IgD-negative memory B cell (primary cell): ENCODE measurements at regions not wholly inside any gene's neighbourhood (a gene's known extent, or its start where the extent isn't known, plus 50 kb on each side); places are given as distances from the start of the nearest gene placed in this dataset.
"Not testable (repeated sequence)": the region's sequence is repeated elsewhere in the genome, so short reads cannot be mapped to it uniquely, and the experiment has no call there.

ENCODE experiments used
- H3K27ac Mint-ChIP-seq, 3 donors: one replicate each; pipeline ENCODE4 v1.8.0; 2020 to 2022; ENCODE audit warnings: mild to moderate bottlenecking in 3 of 3, mixed read lengths in 3 of 3, moderate library complexity in 1 of 3
- H3K27me3 Mint-ChIP-seq: one replicate; pipeline ENCODE4 v1.8.0; 2021; ENCODE audit warnings: mixed read lengths
- H3K36me3 Mint-ChIP-seq: one replicate; pipeline ENCODE4 v1.8.0; 2020; ENCODE audit warnings: mild to moderate bottlenecking, mixed read lengths
- H3K4me1 Mint-ChIP-seq, 3 donors: one replicate each; pipeline ENCODE4 v1.8.0; 2020 to 2022; ENCODE audit warnings: mixed read lengths in 3 of 3, mild to moderate bottlenecking in 1 of 3
- H3K4me3 Mint-ChIP-seq, 4 donors: one replicate each; pipeline ENCODE4 v1.8.0; 2020 to 2022; ENCODE audit warnings: mild to moderate bottlenecking in 4 of 4, mixed read lengths in 4 of 4, moderate library complexity in 3 of 4
- H3K9me3 Mint-ChIP-seq, 3 donors: one replicate each; pipeline ENCODE4 v1.8.0; 2020 to 2021; ENCODE audit warnings: mixed read lengths in 3 of 3, mild to moderate bottlenecking in 1 of 3

DNA sequence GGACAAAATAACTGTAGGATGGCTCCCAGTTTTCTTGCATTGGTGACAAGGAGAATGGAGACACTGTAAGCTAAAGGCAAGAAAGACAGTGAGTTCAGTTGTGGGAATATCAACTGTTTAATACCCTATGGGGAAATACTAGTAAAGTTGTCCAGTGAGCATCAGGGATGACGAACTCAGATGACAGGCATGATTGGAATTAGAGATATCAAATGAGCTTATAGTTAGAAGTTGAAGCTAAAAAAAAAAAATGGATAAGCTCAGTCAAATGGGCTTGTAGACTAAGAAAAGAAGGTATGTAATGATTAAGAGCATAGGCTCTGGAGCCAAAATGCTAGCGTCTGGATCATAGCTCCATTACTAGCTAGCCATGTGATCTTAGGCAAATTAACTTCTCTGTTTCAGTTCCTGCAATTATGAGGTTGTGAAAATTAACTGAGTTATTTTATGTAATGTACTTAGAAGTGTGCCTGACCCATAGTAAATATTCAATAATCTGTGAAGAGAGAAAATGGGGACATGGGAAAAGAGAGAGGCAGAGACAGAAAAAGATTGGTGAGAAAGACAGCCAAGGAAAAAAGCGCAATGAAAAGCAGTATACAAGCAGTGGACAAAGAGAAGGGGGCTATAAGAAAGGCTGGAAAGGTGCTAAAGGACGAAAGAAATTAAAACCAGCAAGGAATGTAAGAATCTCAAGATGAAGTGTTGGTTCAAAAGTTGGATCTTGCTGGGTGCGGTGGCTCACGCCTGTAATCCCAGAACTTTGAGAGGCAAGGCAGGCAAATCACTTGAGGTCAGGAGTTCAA, 95.7 kb upstream of the SLC39A10 start:
- H3K27me3 Mint-ChIP-seq: peaks cover 1% of the 10 kb centered on the region
- no peaks in the 10 kb centered on the region for H3K36me3 Mint-ChIP-seq
- peaks cover 41 to 50% (median 42%) of the 10 kb centered on the region in 3 donors for H3K4me1 Mint-ChIP-seq
- H3K4me3 Mint-ChIP-seq: peak overlapping the region; percentile 86 to 94 (median 87)
- H3K9me3 Mint-ChIP-seq: peaks cover 0 to 1% (median 0%) of the 10 kb centered on the region in 3 donors
- H3K27ac Mint-ChIP-seq: peak overlapping the region; percentile 95 to 100 (median 96)

DNA sequence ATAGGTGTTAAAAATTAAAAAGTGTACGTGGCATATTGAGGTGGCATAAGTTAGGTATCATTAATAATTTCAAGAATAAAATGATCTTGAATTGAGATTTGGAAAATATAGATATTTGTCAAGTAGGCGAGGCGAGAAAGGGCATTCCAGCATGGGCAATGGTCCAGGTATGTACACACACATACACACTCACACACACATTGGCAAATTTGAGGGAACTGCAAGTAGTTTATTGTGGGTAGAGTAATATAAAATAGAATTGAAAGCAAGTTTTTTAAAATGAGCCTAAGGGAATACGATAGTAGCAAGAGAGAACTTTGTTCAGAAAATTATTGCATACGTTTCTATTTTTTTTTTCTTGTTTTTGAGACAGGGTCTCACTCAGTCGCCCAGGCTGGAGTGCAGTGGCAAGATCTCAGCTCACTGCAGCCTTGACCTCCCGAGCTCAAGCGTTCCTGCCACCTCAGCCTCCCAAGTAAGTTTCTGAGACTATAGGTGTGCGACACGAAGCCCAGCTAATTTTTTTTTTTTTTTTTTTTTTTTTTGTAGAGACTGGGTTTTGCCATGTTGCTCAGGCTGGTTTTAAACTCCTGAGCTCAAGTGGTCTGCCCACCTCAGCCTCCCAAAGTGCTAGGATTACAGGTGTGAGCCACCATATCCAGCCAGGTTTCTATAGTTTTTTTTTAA, 96.7 kb upstream of the SLC39A10 start:
- no peaks in the 10 kb centered on the region for H3K9me3 Mint-ChIP-seq
- H3K27ac Mint-ChIP-seq: peak overlapping the region; percentile 95 to 100 (median 96)
- H3K36me3 Mint-ChIP-seq: no peaks in the 10 kb centered on the region
- H3K4me3 Mint-ChIP-seq: peak overlapping the region; percentile 18 to 89 (median 87)
- H3K4me1 Mint-ChIP-seq: peaks cover 39 to 48% (median 39%) of the 10 kb centered on the region in 3 donors
- H3K27me3 Mint-ChIP-seq: peaks cover 1% of the 10 kb centered on the region

DNA sequence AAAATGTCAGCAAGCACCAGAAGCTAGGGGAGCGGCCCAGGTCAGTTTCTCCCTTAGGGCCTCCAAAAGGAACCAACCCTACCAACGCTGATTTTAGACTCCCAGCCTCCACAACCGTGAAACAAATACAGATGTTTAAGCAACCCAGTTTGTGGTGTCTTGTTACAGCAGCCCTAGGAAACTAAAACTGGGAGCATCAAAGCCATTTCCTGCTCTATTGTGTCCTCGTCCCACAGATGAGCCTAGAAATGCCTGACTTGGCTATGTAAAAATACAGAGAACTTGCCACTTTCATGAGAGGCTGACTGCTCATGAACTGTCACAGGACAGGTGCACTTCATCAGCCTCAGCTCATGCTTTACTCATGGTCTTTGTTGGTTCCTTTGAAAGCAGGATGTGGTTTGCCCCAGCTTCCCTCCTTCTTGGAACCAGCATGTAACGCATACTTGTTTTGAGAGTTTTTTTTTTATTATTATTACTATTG, 97.6 kb upstream of the SLC39A10 start:
- H3K4me1 Mint-ChIP-seq: peaks cover 37 to 47% (median 39%) of the 10 kb centered on the region in 3 donors
- H3K27ac Mint-ChIP-seq: peak overlapping the region; percentile 95 to 96 (median 95)

DNA sequence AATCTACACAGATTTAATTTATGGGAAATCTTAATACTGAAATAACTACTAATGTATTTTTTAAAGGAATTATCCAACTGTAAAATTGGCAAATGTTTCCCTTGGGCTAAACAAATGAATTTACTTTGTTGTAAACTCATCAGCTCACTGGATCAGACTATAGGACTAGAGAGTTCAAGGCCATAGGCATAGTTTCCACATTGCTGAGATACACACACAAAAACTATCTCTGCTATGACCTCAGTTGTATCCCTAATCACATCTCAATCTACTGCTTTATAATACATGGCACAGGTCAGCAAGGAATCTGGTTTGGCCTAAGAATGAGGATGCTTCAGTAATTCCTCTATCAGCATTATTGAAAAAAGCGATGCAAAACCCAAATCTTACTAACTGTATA, 101.1 kb upstream of the SLC39A10 start:
- Mint-ChIP-seq H3K4me3 (no peak overlapping the region), H3K36me3 (no peaks in the 10 kb centered on the region), H3K27me3 (no peaks in the 10 kb centered on the region)

More for the DNA sequence above, 97.6 kb upstream of the SLC39A10 start:
- no peaks in the 10 kb centered on the region for H3K36me3 Mint-ChIP-seq
- peak overlapping the region; percentile 18 to 89 (median 76) for H3K4me3 Mint-ChIP-seq
- peaks cover 1% of the 10 kb centered on the region for H3K27me3 Mint-ChIP-seq
- H3K9me3 Mint-ChIP-seq: no peaks in the 10 kb centered on the region

DNA sequence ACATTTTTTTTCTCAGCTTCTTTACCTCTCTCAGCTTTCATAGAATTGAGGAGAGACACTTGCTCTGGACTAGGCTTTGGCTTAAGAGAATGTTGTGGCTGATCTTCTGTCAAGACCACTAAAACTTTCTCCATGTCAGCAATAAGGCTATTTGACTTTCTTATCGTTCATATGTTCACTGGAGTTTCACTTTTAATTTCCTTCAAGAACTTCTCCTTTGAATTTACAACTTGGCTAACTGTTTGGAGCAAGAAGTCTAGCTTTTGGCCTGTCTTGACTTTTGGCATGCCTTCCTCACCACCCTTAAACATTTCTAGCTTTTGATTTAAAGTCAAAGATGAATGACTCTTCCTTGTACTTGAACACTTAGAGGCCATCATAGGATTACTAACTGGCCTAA, 104.4 kb upstream of the SLC39A10 start:
- Mint-ChIP-seq H3K27ac (peak overlapping the region in 1 of 3 donors; percentile 51), H3K36me3 (no peaks in the 10 kb centered on the region), H3K9me3 (peaks cover 0 to 4% (median 1%) of the 10 kb centered on the region in 3 donors), H3K4me3 (peak overlapping the region in 2 of 4 donors; percentile 79 to 88), H3K27me3 (no peaks in the 10 kb centered on the region), H3K4me1 (peaks cover 10 to 20% (median 15%) of the 10 kb centered on the region in 3 donors)

More for the DNA sequence above, 101.1 kb upstream of the SLC39A10 start:
- H3K27ac Mint-ChIP-seq: peak overlapping the region in 1 of 3 donors; percentile 23
- H3K4me1 Mint-ChIP-seq: peaks cover 31 to 37% (median 34%) of the 10 kb centered on the region in 3 donors
- peaks cover 0 to 1% (median 0%) of the 10 kb centered on the region in 3 donors for H3K9me3 Mint-ChIP-seq

DNA sequence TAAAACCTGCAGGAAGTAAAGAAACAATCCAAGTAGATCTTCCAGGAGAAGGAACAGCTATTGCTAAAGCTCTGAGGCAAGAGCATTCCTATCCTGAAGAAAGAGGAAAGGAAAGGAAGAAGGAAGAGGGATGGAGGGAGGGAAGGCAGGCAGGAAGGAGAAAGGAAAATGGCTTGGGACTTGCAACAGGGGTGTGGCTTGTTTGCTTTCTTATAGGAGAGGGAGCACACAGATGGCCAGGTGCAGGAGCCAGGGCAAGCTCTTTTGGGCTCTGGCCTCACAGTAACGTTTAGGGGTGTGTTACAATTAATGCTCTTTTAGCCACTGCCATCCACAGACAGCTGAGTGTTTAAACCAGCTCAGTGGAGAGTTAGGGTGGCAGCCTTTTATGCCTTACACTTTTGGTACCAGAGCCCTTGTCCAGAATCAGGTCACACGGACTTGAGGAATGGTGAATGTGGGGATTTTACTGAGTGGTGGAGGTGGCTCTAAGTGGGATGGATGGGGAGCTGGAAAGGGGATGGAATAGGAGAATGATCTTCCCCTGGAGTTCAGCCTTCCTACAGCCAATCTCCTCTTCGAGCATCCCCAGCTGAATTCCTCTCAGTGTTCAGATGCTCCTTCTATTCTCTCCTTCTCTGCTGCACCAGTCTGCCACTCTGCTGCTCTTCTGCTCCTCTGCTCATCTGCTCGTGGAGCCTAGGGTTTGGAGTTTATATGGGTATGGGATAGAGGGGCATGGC, 108.7 kb upstream of the SLC39A10 start:
- H3K4me1 Mint-ChIP-seq: peaks cover 10 to 26% (median 12%) of the 10 kb centered on the region in 3 donors
- H3K27me3 Mint-ChIP-seq: no peaks in the 10 kb centered on the region
- no peak overlapping the region for H3K27ac Mint-ChIP-seq
- H3K4me3 Mint-ChIP-seq: no peak overlapping the region
- no peaks in the 10 kb centered on the region for H3K36me3 Mint-ChIP-seq
- peaks cover 0 to 4% (median 1%) of the 10 kb centered on the region in 3 donors for H3K9me3 Mint-ChIP-seq

DNA sequence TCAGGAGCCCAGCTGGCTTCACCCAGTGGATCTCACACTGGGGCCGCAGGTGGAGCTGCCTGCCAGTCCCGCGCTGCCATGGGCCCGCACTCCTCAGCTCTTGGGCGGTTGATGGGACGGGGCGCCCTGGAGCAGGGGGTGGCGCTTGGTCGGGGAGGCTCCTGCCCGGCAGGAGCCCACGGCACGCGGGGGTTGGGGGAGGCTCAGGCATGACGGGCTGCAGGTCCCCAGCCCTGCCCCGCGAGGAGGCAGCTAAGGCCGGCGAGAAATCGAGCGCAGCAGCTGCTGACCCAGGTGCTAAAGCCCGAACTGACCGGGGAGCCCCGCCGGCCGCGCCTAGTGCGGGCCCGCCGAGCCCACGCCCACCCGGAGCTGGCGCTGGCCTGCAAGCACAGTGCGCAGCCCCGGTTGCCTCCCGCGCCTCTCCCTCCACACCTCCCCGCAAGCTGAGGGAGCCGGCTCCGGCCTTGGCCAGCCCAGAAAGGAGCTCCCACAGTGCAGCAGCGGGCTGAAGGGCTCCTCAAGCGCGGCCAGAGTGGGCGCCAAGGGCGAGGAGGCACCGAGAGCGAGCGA, 109.7 kb upstream of the SLC39A10 start:
- not testable (repeated sequence) for H3K27me3 Mint-ChIP-seq, H3K9me3 Mint-ChIP-seq, H3K4me3 Mint-ChIP-seq, H3K36me3 Mint-ChIP-seq, H3K27ac Mint-ChIP-seq
- H3K4me1 Mint-ChIP-seq: peaks cover 11 to 27% (median 15%) of the 10 kb centered on the region in 3 donors

DNA sequence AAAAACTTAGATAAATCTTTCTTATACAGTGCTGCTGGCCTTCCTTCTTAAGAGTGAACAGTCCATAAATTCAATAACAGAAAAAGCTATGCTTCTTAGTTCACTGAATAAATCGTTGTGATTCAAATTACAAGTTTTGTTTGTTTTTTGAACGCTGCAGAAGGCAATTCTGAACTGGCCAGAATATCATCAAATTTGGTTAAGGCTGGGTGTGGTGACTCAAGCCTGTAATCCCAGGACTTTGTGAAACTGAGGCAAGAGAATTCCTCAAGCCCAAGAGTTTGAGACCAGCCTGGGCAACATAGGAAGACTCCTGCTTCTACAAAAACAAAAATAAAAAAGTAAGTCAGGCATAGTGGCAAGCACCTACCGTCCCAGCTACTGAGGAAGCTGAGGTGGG, 111.2 kb upstream of the SLC39A10 start:
- peaks cover 7 to 22% (median 12%) of the 10 kb centered on the region in 3 donors for H3K4me1 Mint-ChIP-seq

DNA sequence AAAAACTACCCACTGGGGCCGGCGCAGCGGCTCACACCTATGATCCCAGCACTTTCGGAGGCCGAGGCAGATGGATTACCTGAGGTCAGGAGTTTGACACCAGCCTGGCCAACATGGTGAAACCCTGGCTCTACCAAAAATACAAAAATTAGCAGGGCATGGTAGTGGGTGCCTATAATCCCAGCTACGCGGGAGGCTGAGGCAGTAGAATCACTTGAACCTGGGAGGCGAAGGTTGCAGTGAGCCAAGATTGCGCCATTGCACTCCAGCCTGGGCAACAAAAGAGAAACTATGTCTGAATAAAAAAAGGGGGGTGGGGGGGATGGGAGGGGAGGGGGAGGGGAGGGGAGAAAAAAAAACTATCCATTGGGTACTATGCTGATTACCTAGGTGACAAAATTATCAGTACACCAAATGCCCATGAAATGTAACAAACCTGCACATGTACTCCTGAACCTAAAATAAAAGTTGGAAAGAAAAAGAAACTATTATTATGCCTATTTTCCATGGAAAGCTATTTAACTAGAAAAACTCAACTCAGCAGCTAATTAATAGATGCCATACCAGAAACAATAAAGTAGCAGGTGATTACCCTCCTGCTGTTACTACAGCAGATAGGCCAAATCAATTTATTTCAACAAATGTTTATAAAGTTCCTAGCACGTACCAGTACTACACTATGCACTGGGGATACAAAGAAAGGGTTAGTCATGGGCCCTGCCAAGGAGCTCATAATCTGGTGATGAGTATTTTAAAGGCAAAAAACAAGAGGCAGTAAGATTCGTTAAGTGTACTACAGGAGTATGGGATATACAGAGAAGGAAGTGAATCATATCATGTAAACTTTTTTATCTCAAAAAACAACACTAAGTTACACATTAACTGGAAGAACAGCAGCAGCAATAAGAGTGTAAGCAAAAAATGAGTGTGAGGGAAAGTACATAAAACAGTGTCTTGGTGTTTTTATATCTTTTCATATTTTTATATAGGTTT, 112.8 kb upstream of the SLC39A10 start:
- peaks cover 0 to 1% (median 1%) of the 10 kb centered on the region in 3 donors for H3K9me3 Mint-ChIP-seq
- no peaks in the 10 kb centered on the region for H3K36me3 Mint-ChIP-seq
- H3K4me3 Mint-ChIP-seq: no peak overlapping the region
- H3K27me3 Mint-ChIP-seq: no peaks in the 10 kb centered on the region
- peak overlapping the region in 1 of 3 donors; percentile 89 for H3K27ac Mint-ChIP-seq
- H3K4me1 Mint-ChIP-seq: peaks cover 9 to 19% (median 12%) of the 10 kb centered on the region in 3 donors

More for the DNA sequence above, 111.2 kb upstream of the SLC39A10 start:
- H3K36me3 Mint-ChIP-seq: no peaks in the 10 kb centered on the region
- H3K27ac Mint-ChIP-seq: no peak overlapping the region
- peaks cover 0 to 4% (median 1%) of the 10 kb centered on the region in 3 donors for H3K9me3 Mint-ChIP-seq
- H3K4me3 Mint-ChIP-seq: no peak overlapping the region
- no peaks in the 10 kb centered on the region for H3K27me3 Mint-ChIP-seq

DNA sequence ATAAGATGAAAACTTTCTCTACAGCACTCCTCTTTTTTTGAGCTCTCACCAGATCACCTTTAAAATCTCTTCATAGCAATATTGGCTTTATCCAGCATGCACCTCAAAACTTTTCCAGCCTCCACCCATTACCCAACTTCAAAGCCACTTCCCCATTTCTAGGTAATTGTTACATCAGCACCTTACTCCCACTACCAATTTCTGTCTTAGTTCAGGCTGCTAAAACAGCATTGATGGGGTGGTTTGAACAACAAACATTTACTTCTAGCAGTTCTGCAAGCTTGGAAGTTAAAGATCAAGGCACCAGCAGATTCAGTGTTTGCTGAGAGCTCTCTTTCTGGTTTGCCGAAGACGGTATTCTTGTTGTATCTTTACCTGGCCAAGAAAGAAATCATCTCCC, 114.0 kb upstream of the SLC39A10 start:
- Mint-ChIP-seq H3K27ac (no peak overlapping the region), H3K4me3 (peak overlapping the region in 1 of 4 donors; percentile 25), H3K27me3 (no peaks in the 10 kb centered on the region), H3K4me1 (peaks cover 18 to 26% (median 24%) of the 10 kb centered on the region in 3 donors), H3K9me3 (peaks cover 0 to 1% (median 0%) of the 10 kb centered on the region in 3 donors), H3K36me3 (peaks cover 2% of the 10 kb centered on the region)

DNA sequence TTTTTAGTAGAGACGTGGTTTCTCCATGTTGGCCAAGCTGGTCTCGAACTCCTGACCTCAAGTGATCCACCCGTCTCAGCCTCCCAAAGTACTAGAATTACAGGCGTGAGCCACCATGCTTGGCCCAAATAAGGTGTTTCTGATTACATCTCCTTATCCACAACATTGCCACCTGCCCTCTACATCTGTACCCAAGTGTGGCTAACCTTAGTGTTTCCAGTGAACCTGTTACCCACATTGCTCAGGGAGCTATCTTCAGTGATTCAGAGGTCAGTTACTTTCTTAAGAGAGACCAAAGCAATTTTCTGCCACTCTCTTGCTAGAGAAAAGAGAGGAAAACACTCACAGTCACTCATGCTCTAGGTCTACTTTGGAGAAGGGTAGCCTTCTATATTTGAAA, 115.0 kb upstream of the SLC39A10 start:
- H3K27me3 Mint-ChIP-seq: no peaks in the 10 kb centered on the region
- peaks cover 0 to 1% (median 0%) of the 10 kb centered on the region in 3 donors for H3K9me3 Mint-ChIP-seq
- no peak overlapping the region for H3K4me3 Mint-ChIP-seq
- peaks cover 21 to 31% (median 29%) of the 10 kb centered on the region in 3 donors for H3K4me1 Mint-ChIP-seq
- H3K36me3 Mint-ChIP-seq: peaks cover 2% of the 10 kb centered on the region
- no peak overlapping the region for H3K27ac Mint-ChIP-seq

DNA sequence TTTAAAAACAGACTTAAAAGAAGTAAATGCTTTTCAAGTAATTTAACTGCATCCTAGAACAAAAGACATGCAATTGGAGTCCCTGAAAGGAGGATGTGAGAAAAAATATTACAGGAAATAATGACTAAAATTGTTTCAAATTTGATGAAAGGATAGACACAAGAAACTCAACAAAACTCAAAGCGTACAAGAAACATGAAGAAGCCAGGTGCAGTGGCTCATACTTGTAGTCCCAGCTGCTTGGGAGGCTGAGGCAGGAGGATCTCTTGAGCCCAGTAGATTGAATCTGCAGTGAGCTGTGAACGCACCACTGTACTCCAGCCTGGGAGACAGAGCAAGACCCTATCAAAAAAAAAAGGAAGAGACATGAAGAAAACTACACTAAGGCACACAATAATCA, 118.1 kb upstream of the SLC39A10 start:
- Mint-ChIP-seq H3K4me1 (peaks cover 48 to 57% (median 57%) of the 10 kb centered on the region in 3 donors), H3K4me3 (no peak overlapping the region), H3K27me3 (no peaks in the 10 kb centered on the region), H3K9me3 (no peaks in the 10 kb centered on the region), H3K36me3 (peaks cover 2% of the 10 kb centered on the region), H3K27ac (no peak overlapping the region)

DNA sequence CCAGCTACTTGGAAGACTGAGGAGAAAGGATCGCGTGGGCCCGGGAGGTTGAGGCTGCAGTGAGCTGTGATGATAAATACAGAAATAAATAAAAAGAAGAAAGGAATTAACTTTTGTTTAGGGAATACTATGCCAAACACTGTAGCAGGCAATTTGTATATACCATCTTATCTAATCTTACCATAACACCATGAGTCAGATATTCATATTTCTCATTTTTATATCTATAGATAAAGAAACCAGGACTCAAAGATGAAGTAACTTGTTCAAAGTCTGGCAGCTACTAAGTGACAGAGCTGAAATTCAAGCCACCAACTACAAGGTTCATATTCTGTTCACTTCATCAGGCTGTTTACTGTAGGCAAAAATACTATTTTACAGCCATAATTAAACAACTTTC, 119.2 kb upstream of the SLC39A10 start:
- Mint-ChIP-seq H3K4me1 (peaks cover 50 to 62% (median 59%) of the 10 kb centered on the region in 3 donors), H3K36me3 (peaks cover 2% of the 10 kb centered on the region), H3K4me3 (peak overlapping the region in 1 of 4 donors; percentile 29), H3K27me3 (no peaks in the 10 kb centered on the region), H3K27ac (no peak overlapping the region), H3K9me3 (no peaks in the 10 kb centered on the region)
